K562 (cell line): ENCODE measurements at regions not wholly inside any gene's neighbourhood (a gene's known extent, or its start where the extent isn't known, plus 50 kb on each side); places are given as distances from the start of the nearest gene placed in this dataset.

Experiments
- ATAC-seq: fragments of 200-7000 bp; cut with Tn5 transposase; 3 replicates; pipeline ENCODE4 v1.9.1; 2020; ENCODE audit warnings: moderate library complexity
- BruUV-seq: library from RNA; stranded (reverse); fragments of 400-500 nt; replicated peaks from 2 replicates; lab custom pipeline; 2021; lab: Mats Ljungman, UMichigan
- CTCF ChIA-PET: fragments of 300-600 bp; formaldehyde crosslinking; extraction: SDS; loops from one replicate; lab custom pipeline; 2021; ENCODE audit warnings: low intra/inter-chr PET ratio; lab: Yijun Ruan, JAX
- POLR2A ChIA-PET: fragments of 300-600, 350-650 bp; sonication (Branson Sonifier 250); formaldehyde crosslinking; extraction: SDS; loops from one replicate; lab custom pipeline; 2021; ENCODE audit warnings: antibody characterized with exemption, inconsistent platforms; lab: Yijun Ruan, JAX
- DNase-seq, 4 experiments: peaks; one replicate each; pipeline versions ENCODE4 v3.0.0 to v3.0.0-alpha.2; 2011 to 2018; ENCODE audit warnings: low spot score in 3 of 4, mixed read lengths in 3 of 4; ENCODE audit errors: extremely low read depth in 1 of 4
- FAIRE-seq: peaks from 2 replicates; lab custom pipeline; 2011; peaks lifted over from hg19 to GRCh38; lab: Jason Lieb, UNC
- H2AFZ ChIP-seq: 2 replicates; pipeline ENCODE4 v1.6.0; 2011; ENCODE audit warnings: low read depth, low read length, control low read depth, inconsistent platforms
- H3K27ac ChIP-seq: fragments of 200-600 bp; 3 replicates; pipeline ENCODE4 v1.8.0; 2011; ENCODE audit warnings: low read depth, mild to moderate bottlenecking, control low read depth, inconsistent platforms, low read length, moderate library complexity, mixed read lengths; ENCODE audit errors: extremely low read depth
- H3K27me3 ChIP-seq, 2 experiments: fragments of 300-600 bp in 1 of 2; 2 replicates in 1 of 2; 3 replicates in 1 of 2; pipeline versions ENCODE4 v1.6.0 to v1.8.0; 2011; ENCODE audit warnings: inconsistent platforms in 2 of 2, low read length in 2 of 2, mild to moderate bottlenecking in 1 of 2, mixed read lengths in 1 of 2, moderate library complexity in 1 of 2; ENCODE audit not compliant: control insufficient read depth in 2 of 2, insufficient read depth in 2 of 2
- H3K36me3 ChIP-seq: fragments of 300-600 bp; 3 replicates; pipeline ENCODE4 v1.8.0; 2011; ENCODE audit warnings: mild to moderate bottlenecking, low read length, inconsistent platforms; ENCODE audit not compliant: control insufficient read depth, insufficient read depth
- H3K4me1 ChIP-seq, 2 experiments: fragments of 200-600 bp in 1 of 2; replicated peaks in 1 of 2; 2 replicates in 1 of 2; 3 replicates in 1 of 2; pipeline versions ENCODE4 v1.5.1 to v1.8.0; 2011; ENCODE audit warnings: inconsistent platforms in 2 of 2, low read length in 2 of 2, mild to moderate bottlenecking in 1 of 2, mixed read lengths in 1 of 2, moderate library complexity in 1 of 2; ENCODE audit not compliant: control insufficient read depth in 2 of 2, insufficient read depth in 2 of 2
- H3K4me2 ChIP-seq: 2 replicates; pipeline ENCODE4 v1.6.1; 2011; ENCODE audit warnings: low read length, control low read depth, inconsistent platforms, mixed read lengths; ENCODE audit not compliant: insufficient read depth
- H3K4me3 ChIP-seq: fragments of 200-600 bp; sonication (generic), shearing (Covaris generic); 2 replicates; pipeline ENCODE4 v1.5.1; 2016; ENCODE audit warnings: control low read depth, inconsistent platforms
- H3K79me2 ChIP-seq: fragments of 200-600 bp; 3 replicates; pipeline ENCODE4 v1.8.0; 2011; ENCODE audit warnings: low read length, inconsistent platforms; ENCODE audit not compliant: control insufficient read depth, insufficient read depth
- H3K9ac ChIP-seq, 2 experiments: 2 replicates each; pipeline versions ENCODE4 v1.6.0 to v1.6.1; 2011; ENCODE audit warnings: low read depth in 2 of 2, low read length in 2 of 2, control low read depth in 1 of 2, inconsistent platforms in 1 of 2, mild to moderate bottlenecking in 1 of 2, mixed read lengths in 1 of 2; ENCODE audit not compliant: insufficient read depth in 1 of 2
- H3K9me1 ChIP-seq: one replicate; pipeline ENCODE4 v1.6.0; 2011; ENCODE audit warnings: inconsistent platforms, mild to moderate bottlenecking, low read length, moderate library complexity; ENCODE audit not compliant: control insufficient read depth, insufficient read depth
- H3K9me3 ChIP-seq: replicated peaks from 2 replicates; pipeline ENCODE4 v1.5.1; 2011; ENCODE audit warnings: low read depth, low read length, inconsistent platforms; ENCODE audit not compliant: control insufficient read depth, insufficient read depth
- H4K20me1 ChIP-seq: replicated peaks from 2 replicates; pipeline ENCODE4 v1.6.1; 2011; ENCODE audit warnings: low read length, inconsistent platforms, mixed read lengths; ENCODE audit not compliant: control insufficient read depth, insufficient read depth
- ARID1B ChIP-seq: fragments of 450-650 bp; IDR thresholded peaks from 2 replicates; pipeline ENCODE4 v1.6.1; 2016; ENCODE audit warnings: antibody characterized with exemption, mild to moderate bottlenecking, inconsistent platforms
- BRF2 ChIP-seq: IDR thresholded peaks from 3 replicates; pipeline ENCODE4 v1.6.1; 2011; ENCODE audit warnings: borderline replicate concordance, mild to moderate bottlenecking; ENCODE audit not compliant: insufficient read length, insufficient read depth
- CTCFL ChIP-seq: IDR thresholded peaks from 2 replicates; pipeline ENCODE4 v1.6.1; 2011; ENCODE audit warnings: borderline replicate concordance, low read depth, mild to moderate bottlenecking, moderate library complexity, low read length; ENCODE audit not compliant: insufficient read depth, poor library complexity, severe bottlenecking
- KAT8 ChIP-seq: fragments of 450-650 bp; IDR thresholded peaks from 2 replicates; pipeline ENCODE4 v1.6.1; 2016; ENCODE audit warnings: low read depth, mild to moderate bottlenecking
- MLX ChIP-seq, 2 experiments: fragments of 450-650 bp in 1 of 2; sonication (generic) in 1 of 2; formaldehyde crosslinking; conservative IDR thresholded peaks; 2 replicates each; pipeline versions ENCODE4 v1.4.0 to v1.8.1; 2020 to 2022; ENCODE audit warnings: mild to moderate bottlenecking in 1 of 2, missing genetic modification reagents in 1 of 2
- PREB ChIP-seq: sonication (generic); formaldehyde crosslinking; IDR thresholded peaks from 2 replicates; pipeline ENCODE4 v1.8.1; 2023; ENCODE audit warnings: mild to moderate bottlenecking, missing genetic modification reagents
- USF2 ChIP-seq: sonication (generic); formaldehyde crosslinking; IDR thresholded peaks from 2 replicates; pipeline ENCODE4 v1.5.0; 2020; ENCODE audit warnings: missing genetic modification reagents
- ZBTB17 ChIP-seq: fragments of 450-650 bp; formaldehyde crosslinking; IDR thresholded peaks from 2 replicates; pipeline ENCODE4 v1.4.0; 2020; ENCODE audit warnings: mild to moderate bottlenecking
- ZNF384 ChIP-seq: IDR thresholded peaks from 2 replicates; pipeline ENCODE4 v1.6.1; 2012; ENCODE audit warnings: low read depth, low read length, improper control_type of control experiment
- ZNF512 ChIP-seq: IDR thresholded peaks from 2 replicates; pipeline ENCODE4 v1.6.1; 2016; ENCODE audit warnings: missing genetic modification characterization, missing compliant biosample characterization
- WGBS: fragments of 100-300 bp; shearing (Covaris generic); methylation state at CpG from one replicate; pipeline ENCODE4 v1.1.6; 2016; ENCODE audit warnings: low coverage, mixed read lengths; ENCODE audit not compliant: insufficient coverage; ENCODE audit errors: missing lambda C conversion rate; 5-methylcytosine and 5-hydroxymethylcytosine counted together
- in situ Hi-C: fragments of 300-500 bp; cut with MboI; formaldehyde crosslinking; loops from 4 replicates; pipeline ENCODE4 v1.15.0; 2018; ENCODE audit warnings: inconsistent platforms, mixed read lengths
- intact Hi-C: fragments of 100-400 bp; cut with micrococcal nuclease; formaldehyde crosslinking; loops from 2 replicates; pipeline ENCODE4 v1.14.2; 2022

- TF ChIP-seq PREB (CRISPR knock-in tag) (no peak), MLX (CRISPR knock-in tag; conservative IDR thresholded peaks at IDR 0.05) (no peak), ZNF384 (no peak), ARID1B (no peak), USF2 (CRISPR knock-in tag) (no peak)
These were observed 297.4 kb upstream of the ACVR2A start (continued) for GRCh38 chr2:147547440-147547839.

- no peak overlapping the region for H3K4me2 ChIP-seq
- CTCF ChIA-PET, result no interaction called here
- in situ Hi-C loops, result loop anchor here (25.0 kb wide), 1 partner anchor 366 kb away; no protein-coding TSS in a partner anchor
- WGBS, result 0% methylated on average over 1 of the region's 1 CpG
- POLR2A ChIA-PET, result no interaction called here
- H3K9me1 ChIP-seq, result no peaks in the 10 kb centered on the region
- BruUV-seq, result no TSS peak
- no peak overlapping the region for H3K9ac ChIP-seq
- TF ChIP-seq ZNF512 (tag) (no peak), KAT8 (no peak), BRF2 (no peak), CTCFL (no peak), ZBTB17 (CRISPR knock-in tag) (no peak)
- H3K4me3 ChIP-seq, result no peak overlapping the region
- no peaks in the 10 kb centered on the region for H3K9me3 ChIP-seq
- DNase-seq, result no peak
- no peaks in the 10 kb centered on the region for H3K36me3 ChIP-seq
- no peak overlapping the region for H2AFZ ChIP-seq
- H3K79me2 ChIP-seq, result no peaks in the 10 kb centered on the region
- H4K20me1 ChIP-seq, result no peaks in the 10 kb centered on the region
- ATAC-seq, result no peak
- no peaks in the 10 kb centered on the region for H3K4me1 ChIP-seq
- intact Hi-C loops, result no loop called here
- no peak overlapping the region for H3K27ac ChIP-seq
- H3K27me3 ChIP-seq, result no peaks in the 10 kb centered on the region
- FAIRE-seq, result no peak
These were observed 298.7 kb upstream of the ACVR2A start for GRCh38 chr2:147546109-147546508.
